ENCODE measurements at regions not wholly inside any gene's neighbourhood (a gene's known extent, or its start where the extent isn't known, plus 50 kb on each side); places are given as distances from the start of the nearest gene placed in this dataset.

DNA sequence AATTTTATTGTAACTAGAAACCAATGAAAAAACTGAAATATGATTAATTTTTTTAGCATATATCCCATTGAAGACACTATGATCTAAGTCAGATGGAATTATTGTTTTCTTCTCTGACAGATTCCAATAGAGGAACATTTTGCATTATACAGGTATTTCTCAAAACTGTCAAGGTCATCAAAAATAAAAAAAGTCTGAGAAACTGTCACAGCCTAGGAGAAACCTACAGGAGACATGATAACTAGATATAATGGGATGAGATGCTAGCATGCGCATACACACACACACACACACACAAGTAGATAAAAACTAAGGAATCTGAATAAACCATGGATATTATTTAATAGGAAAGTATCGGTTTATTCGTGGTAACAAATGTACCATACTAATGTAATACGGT is 161.9 kb upstream of the HCRTR2 start:
- Histone ChIP-seq H3K27me3 (ENCODE audit: insufficient read depth, low read length) (no peaks in the 10 kb centered on the region), H3K4me2 (ENCODE audit: insufficient read depth, insufficient read length, low read length) (no peak overlapping the region), H2AK5ac (ENCODE audit: insufficient read length, low read length) (no peak overlapping the region), H3K9me3 (ENCODE audit: control insufficient read depth, low read depth, low read length) (no peaks in the 10 kb centered on the region), H2BK120ac (ENCODE audit: low read depth, low read length, poor library complexity, severe bottlenecking) (no peak overlapping the region), H3K23me2 (ENCODE audit: insufficient read length, low read depth, low read length, poor library complexity, severe bottlenecking) (no peaks in the 10 kb centered on the region), H3K14ac (ENCODE audit: insufficient read depth, low read length) (no peak overlapping the region), H3K79me2 (ENCODE audit: insufficient read depth, low read length) (no peaks in the 10 kb centered on the region), H3K4ac (ENCODE audit: low read depth, low read length) (no peak overlapping the region), H3T11ph (ENCODE audit: low read length) (no peak overlapping the region), H2AFZ (ENCODE audit: low read length) (no peak overlapping the region), H3K79me1 (ENCODE audit: insufficient read depth, low read depth, low read length, poor library complexity, severe bottlenecking) (no peaks in the 10 kb centered on the region), H2BK5ac (ENCODE audit: insufficient read length, low read length) (no peak overlapping the region), H4K5ac (ENCODE audit: insufficient read length, low read depth, low read length) (no peak overlapping the region), H4K8ac (replicated peaks; ENCODE audit: insufficient read length, low read depth, low read length) (no peak overlapping the region), H3K4me1 (ENCODE audit: insufficient read depth, low read length) (no peaks in the 10 kb centered on the region), H3K56ac (ENCODE audit: insufficient read length, low read depth, low read length) (no peak overlapping the region), H4K20me1 (ENCODE audit: control insufficient read depth, insufficient read depth, insufficient read length) (no peaks in the 10 kb centered on the region), H3K23ac (ENCODE audit: insufficient read length, low read depth, low read length) (no peak overlapping the region), H3K9ac (ENCODE audit: extremely low read depth, insufficient read length, low read length) (no peak overlapping the region), H3K27ac (ENCODE audit: insufficient read length, low read depth, low read length) (no peak overlapping the region), H3K18ac (ENCODE audit: insufficient read length, low read depth, low read length) (no peak overlapping the region), H2BK15ac (ENCODE audit: low read depth, low read length) (no peak overlapping the region), H4K91ac (ENCODE audit: insufficient read length, low read depth, low read length) (no peak overlapping the region), H2BK12ac (ENCODE audit: insufficient read length, low read depth, low read length) (no peak overlapping the region), H2BK20ac (ENCODE audit: low read depth, low read length, poor library complexity, severe bottlenecking) (no peak overlapping the region)
- WGBS (ENCODE audit: extremely low coverage, insufficient read length, low lambda C conversion rate): 100% methylated on average over 3 of the region's 4 CpGs
- Mint-ChIP-seq H3K4me3 (no peak overlapping the region), H3K36me3 (ENCODE audit: insufficient read depth in 1 of 3, low read depth in 3 of 3) (no peaks in the 10 kb centered on the region), H3K9me3 (no peaks in the 10 kb centered on the region), H3K27me3 (ENCODE audit: low read depth) (no peaks in the 10 kb centered on the region), H3K27ac (no peak overlapping the region), H3K4me1 (peaks cover 3 to 4% of the 10 kb centered on the region in 2 experiments)
- TF ChIP-seq, protein P1, sequence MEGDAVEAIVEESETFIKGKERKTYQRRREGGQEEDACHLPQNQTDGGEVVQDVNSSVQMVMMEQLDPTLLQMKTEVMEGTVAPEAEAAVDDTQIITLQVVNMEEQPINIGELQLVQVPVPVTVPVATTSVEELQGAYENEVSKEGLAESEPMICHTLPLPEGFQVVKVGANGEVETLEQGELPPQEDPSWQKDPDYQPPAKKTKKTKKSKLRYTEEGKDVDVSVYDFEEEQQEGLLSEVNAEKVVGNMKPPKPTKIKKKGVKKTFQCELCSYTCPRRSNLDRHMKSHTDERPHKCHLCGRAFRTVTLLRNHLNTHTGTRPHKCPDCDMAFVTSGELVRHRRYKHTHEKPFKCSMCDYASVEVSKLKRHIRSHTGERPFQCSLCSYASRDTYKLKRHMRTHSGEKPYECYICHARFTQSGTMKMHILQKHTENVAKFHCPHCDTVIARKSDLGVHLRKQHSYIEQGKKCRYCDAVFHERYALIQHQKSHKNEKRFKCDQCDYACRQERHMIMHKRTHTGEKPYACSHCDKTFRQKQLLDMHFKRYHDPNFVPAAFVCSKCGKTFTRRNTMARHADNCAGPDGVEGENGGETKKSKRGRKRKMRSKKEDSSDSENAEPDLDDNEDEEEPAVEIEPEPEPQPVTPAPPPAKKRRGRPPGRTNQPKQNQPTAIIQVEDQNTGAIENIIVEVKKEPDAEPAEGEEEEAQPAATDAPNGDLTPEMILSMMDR (conservative IDR thresholded peaks at IDR 0.05): no peak
- no peak for DNase-seq
